A673 (cell line): ENCODE measurements at regions not wholly inside any gene's neighbourhood (a gene's known extent, or its start where the extent isn't known, plus 50 kb on each side); places are given as distances from the start of the nearest gene placed in this dataset.

Experiments
- BruUV-seq: library from RNA; stranded (reverse); fragments of 400-500 nt; replicated peaks from 2 replicates; lab custom pipeline; 2021; lab: Mats Ljungman, UMichigan
- CTCF ChIA-PET: fragments of 300-600 bp; sonication (Branson Sonifier 250); formaldehyde crosslinking; loops from one replicate; lab custom pipeline; 2022; ENCODE audit warnings: antibody characterized with exemption; lab: Charles Lee
- POLR2A ChIA-PET: fragments of 300-600 bp; sonication (Branson Sonifier 250); formaldehyde crosslinking; loops from one replicate; lab custom pipeline; 2022; ENCODE audit warnings: antibody characterized with exemption; ENCODE audit not compliant: low non-redundant PET; lab: Charles Lee
- DNase-seq: peaks from one replicate; pipeline ENCODE4 v3.0.0-alpha.2; 2015; ENCODE audit warnings: low spot score
- H3K27ac ChIP-seq: fragments of 200-600 bp; sonication (generic); 2 replicates; pipeline ENCODE4 v1.5.1; 2016; ENCODE audit warnings: mixed run types, low read depth, mild to moderate bottlenecking, mixed read lengths, antibody characterized with exemption, low read length; ENCODE audit not compliant: poor library complexity, severe bottlenecking
- H3K27me3 ChIP-seq: fragments of 200-600 bp; sonication (generic); replicated peaks from 2 replicates; pipeline ENCODE4 v1.6.1; 2017; ENCODE audit warnings: mixed run types, low read depth, mild to moderate bottlenecking, mixed read lengths, antibody characterized with exemption, low read length; ENCODE audit not compliant: insufficient read depth, poor library complexity
- H3K36me3 ChIP-seq: fragments of 200-600 bp; sonication (generic); 2 replicates; pipeline ENCODE4 v1.6.1; 2016; ENCODE audit warnings: mixed run types, mild to moderate bottlenecking, mixed read lengths, antibody characterized with exemption, low read length; ENCODE audit not compliant: insufficient read depth, poor library complexity, severe bottlenecking
- H3K4me1 ChIP-seq: fragments of 200-600 bp; sonication (generic); 2 replicates; pipeline ENCODE4 v1.6.1; 2017; ENCODE audit warnings: mixed run types, mild to moderate bottlenecking, mixed read lengths, antibody characterized with exemption, low read length; ENCODE audit not compliant: insufficient read depth, poor library complexity, severe bottlenecking
- H3K4me3 ChIP-seq: fragments of 200-600 bp; sonication (generic); 2 replicates; pipeline ENCODE4 v1.5.1; 2016; ENCODE audit warnings: low read depth, mixed run types, mild to moderate bottlenecking, mixed read lengths, low read length; ENCODE audit not compliant: poor library complexity, severe bottlenecking
- H3K9me3 ChIP-seq: fragments of 200-600 bp; sonication (generic); 2 replicates; pipeline ENCODE4 v1.6.1; 2016; ENCODE audit warnings: mixed run types, low read depth, mild to moderate bottlenecking, mixed read lengths, antibody characterized with exemption, low read length; ENCODE audit not compliant: poor library complexity, severe bottlenecking
- EZH2 ChIP-seq: fragments of 200-600 bp; sonication (generic); IDR thresholded peaks from 2 replicates; pipeline ENCODE4 v1.6.1; 2017; ENCODE audit warnings: borderline replicate concordance, low read depth, mild to moderate bottlenecking, mixed read lengths, antibody characterized with exemption, low read length; ENCODE audit not compliant: poor library complexity, severe bottlenecking
- intact Hi-C: fragments of 100-400 bp; cut with micrococcal nuclease; formaldehyde crosslinking; loops from one replicate; pipeline ENCODE4 v1.10.0; 2022; ENCODE audit not compliant: unreplicated experiment
- TF ChIP-seq, protein P1 (sequence below): fragments of 300-800, 200-600 bp; sonication (generic); conservative IDR thresholded peaks from 2 replicates; pipeline ENCODE4 v1.5.1; 2017; ENCODE audit warnings: low read depth, mild to moderate bottlenecking, antibody characterized with exemption, low read length, moderate library complexity, mixed read lengths

DNA sequence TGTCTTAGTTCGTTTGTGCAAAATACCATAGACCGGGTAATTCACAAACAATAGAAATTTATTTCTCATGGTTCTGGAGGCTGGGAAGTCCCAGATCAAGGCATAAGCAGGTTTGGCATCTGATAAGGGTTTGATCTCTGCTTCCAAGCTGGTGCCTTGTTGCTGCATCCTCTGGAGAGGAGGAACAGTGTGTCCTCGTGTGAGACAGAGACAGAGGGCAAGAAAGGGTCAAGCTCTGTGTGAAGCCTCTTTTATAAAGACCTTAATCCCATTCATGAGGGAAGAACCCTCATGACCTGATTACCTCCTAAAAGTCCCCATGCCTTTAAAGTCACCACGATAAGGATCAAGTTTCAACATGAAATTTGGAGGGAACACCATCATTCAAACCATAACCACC lies 55.8 kb upstream of the TANC2 start:
- Histone ChIP-seq H3K27ac (no peak overlapping the region), H3K27me3 (no peaks in the 10 kb centered on the region), H3K4me1 (no peaks in the 10 kb centered on the region), H3K4me3 (no peak overlapping the region), H3K36me3 (no peaks in the 10 kb centered on the region), H3K9me3 (no peaks in the 10 kb centered on the region)
- BruUV-seq, result no TSS peak
- intact Hi-C loops, result no loop called here
- no peak for TF ChIP-seq EZH2
- TF ChIP-seq, protein P1, sequence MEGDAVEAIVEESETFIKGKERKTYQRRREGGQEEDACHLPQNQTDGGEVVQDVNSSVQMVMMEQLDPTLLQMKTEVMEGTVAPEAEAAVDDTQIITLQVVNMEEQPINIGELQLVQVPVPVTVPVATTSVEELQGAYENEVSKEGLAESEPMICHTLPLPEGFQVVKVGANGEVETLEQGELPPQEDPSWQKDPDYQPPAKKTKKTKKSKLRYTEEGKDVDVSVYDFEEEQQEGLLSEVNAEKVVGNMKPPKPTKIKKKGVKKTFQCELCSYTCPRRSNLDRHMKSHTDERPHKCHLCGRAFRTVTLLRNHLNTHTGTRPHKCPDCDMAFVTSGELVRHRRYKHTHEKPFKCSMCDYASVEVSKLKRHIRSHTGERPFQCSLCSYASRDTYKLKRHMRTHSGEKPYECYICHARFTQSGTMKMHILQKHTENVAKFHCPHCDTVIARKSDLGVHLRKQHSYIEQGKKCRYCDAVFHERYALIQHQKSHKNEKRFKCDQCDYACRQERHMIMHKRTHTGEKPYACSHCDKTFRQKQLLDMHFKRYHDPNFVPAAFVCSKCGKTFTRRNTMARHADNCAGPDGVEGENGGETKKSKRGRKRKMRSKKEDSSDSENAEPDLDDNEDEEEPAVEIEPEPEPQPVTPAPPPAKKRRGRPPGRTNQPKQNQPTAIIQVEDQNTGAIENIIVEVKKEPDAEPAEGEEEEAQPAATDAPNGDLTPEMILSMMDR, result no peak
- ChIA-PET POLR2A (no interaction called here), CTCF (no interaction called here)
- DNase-seq, result no peak

DNA sequence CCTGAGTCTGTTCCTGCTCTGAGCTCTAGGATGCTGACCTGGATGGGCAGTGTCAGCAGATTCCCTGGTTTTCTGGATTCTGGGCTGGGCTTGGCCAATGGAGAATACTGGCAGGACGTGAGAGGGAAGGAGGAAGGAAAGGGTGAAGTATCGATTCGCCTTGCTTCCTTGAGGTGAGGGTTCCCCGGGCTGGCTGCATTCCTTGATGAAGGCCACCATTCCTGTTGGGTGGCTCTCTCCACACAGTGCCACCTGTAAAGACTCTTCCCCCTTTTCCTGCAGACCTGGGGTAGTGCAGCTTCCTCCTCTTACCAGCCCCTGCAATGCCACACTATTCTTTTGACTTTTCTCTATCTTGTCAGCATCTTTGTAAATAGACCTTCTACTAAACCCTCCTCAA lies 58.1 kb upstream of the TANC2 start:
- POLR2A ChIA-PET, result no interaction called here
- H3K27me3 ChIP-seq, result no peaks in the 10 kb centered on the region
- DNase-seq, result no peak
- no TSS peak for BruUV-seq
- no peak overlapping the region for H3K27ac ChIP-seq
- no peaks in the 10 kb centered on the region for H3K9me3 ChIP-seq
- H3K4me1 ChIP-seq, result no peaks in the 10 kb centered on the region
- TF ChIP-seq EZH2, result no peak
- TF ChIP-seq, protein P1, result no peak
- intact Hi-C loops, result no loop called here
- H3K4me3 ChIP-seq, result no peak overlapping the region
- H3K36me3 ChIP-seq, result no peaks in the 10 kb centered on the region
- CTCF ChIA-PET, result no interaction called here

DNA sequence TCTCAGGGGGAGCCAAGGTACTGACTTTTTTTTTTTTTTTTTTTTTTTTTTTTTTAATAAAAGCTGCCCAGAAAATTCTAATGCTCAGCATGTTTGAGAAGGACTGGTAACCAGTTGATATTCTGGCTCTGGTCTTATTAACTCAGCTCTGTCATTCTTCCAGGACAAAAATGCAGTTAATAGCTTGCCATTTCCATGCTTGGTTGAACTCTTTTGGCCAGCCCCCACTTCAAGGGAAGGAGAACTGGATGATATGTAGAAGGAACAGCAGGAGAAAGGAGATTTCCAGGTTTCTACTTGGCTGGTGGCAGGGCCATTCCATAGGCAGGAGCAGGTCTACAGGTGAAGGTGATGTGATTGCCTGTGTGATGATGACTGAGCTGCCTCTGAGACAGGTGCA lies 59.2 kb upstream of the TANC2 start:
- CTCF ChIA-PET, result no interaction called here
- intact Hi-C loops, result no loop called here

More for the DNA sequence above, 59.2 kb upstream of the TANC2 start:
- no peak for TF ChIP-seq EZH2
- TF ChIP-seq, protein P1, result no peak
- H3K27me3 ChIP-seq, result no peaks in the 10 kb centered on the region
- POLR2A ChIA-PET, result no interaction called here
- H3K36me3 ChIP-seq, result no peaks in the 10 kb centered on the region
- no peak overlapping the region for H3K27ac ChIP-seq
- H3K9me3 ChIP-seq, result no peaks in the 10 kb centered on the region
- DNase-seq, result no peak
- H3K4me1 ChIP-seq, result no peaks in the 10 kb centered on the region
- BruUV-seq, result no TSS peak
- H3K4me3 ChIP-seq, result no peak overlapping the region
